C4-2B (cell line): ENCODE measurements at regions not wholly inside any gene's neighbourhood (a gene's known extent, or its start where the extent isn't known, plus 50 kb on each side); places are given as distances from the start of the nearest gene placed in this dataset.
A peak's percentile ranks its signal among the peaks of the same experiment; 100 is the strongest.

Experiments
- H3K27ac ChIP-seq: fragments of 450-650 bp; 2 replicates; pipeline ENCODE4 v1.5.1; 2017
- ZFX ChIP-seq: fragments of 450-650 bp; IDR thresholded peaks from 2 replicates; pipeline ENCODE4 v1.6.1; 2017
- TF ChIP-seq, protein P1 (sequence below): fragments of 450-650 bp; conservative IDR thresholded peaks from 2 replicates; pipeline ENCODE4 v1.5.1; 2017; ENCODE audit warnings: mild to moderate bottlenecking

- H3K27ac ChIP-seq = no peak overlapping the region
- TF ChIP-seq, protein P1, sequence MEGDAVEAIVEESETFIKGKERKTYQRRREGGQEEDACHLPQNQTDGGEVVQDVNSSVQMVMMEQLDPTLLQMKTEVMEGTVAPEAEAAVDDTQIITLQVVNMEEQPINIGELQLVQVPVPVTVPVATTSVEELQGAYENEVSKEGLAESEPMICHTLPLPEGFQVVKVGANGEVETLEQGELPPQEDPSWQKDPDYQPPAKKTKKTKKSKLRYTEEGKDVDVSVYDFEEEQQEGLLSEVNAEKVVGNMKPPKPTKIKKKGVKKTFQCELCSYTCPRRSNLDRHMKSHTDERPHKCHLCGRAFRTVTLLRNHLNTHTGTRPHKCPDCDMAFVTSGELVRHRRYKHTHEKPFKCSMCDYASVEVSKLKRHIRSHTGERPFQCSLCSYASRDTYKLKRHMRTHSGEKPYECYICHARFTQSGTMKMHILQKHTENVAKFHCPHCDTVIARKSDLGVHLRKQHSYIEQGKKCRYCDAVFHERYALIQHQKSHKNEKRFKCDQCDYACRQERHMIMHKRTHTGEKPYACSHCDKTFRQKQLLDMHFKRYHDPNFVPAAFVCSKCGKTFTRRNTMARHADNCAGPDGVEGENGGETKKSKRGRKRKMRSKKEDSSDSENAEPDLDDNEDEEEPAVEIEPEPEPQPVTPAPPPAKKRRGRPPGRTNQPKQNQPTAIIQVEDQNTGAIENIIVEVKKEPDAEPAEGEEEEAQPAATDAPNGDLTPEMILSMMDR = no peak
- TF ChIP-seq ZFX = no peak
Observed at GRCh38 chr2:12434630-12435098, 282.1 kb upstream of the TRIB2 start.

GRCh38 chr2:12435430-12436222, 281.1 kb upstream of the TRIB2 start:
- H3K27ac ChIP-seq = no peak overlapping the region
- TF ChIP-seq, protein P1 = no peak
- no peak for TF ChIP-seq ZFX

DNA sequence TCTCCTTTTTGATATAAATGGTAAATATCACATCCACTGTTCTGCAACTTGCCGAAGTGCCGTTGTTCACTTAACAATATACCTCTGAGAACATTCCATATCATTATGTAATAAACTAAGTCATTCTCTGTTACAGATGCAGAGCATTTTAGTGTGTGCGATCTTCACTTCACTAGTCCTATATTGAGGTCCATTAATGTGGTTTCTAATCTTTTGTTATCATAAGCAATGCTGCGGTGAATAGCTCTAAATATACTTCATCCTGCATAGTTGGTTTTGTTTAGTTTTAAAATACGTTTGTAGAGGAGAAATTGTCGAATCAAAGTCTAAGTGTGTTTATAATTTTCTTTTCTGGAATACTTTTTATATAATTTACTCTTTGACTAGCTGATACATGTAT, 280.3 kb upstream of the TRIB2 start:
- no peak overlapping the region for H3K27ac ChIP-seq
- no peak for TF ChIP-seq ZFX
- TF ChIP-seq, protein P1 = no peak

DNA sequence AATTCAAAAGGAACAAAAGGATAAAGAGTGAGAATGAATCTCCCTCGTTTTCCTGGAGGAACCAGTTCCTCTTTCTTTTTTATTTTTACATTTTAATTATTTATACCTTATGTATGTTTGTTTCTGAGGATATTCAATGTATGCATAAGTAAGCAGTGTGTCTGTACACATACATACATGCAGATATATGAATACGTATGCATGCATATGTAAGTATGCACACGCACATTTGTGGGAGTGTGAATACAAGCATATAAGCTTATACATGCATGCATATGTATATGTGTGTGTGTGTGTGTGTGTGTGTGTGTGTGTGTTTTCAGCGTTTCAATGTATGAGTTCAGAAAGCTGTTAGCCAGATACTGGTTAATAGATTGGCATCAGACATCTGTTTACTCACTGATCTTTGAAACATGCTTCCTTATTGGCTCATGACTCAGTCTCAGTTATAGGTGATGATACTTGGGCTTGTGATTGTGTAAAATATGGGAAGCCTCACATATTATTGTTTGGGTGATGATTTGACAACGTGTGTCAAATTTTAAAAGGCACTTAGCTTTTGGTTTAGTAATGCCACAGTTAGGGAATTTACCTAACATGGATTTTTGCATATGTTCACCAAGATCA, 279.7 kb upstream of the TRIB2 start:
- H3K27ac ChIP-seq = no peak overlapping the region
- TF ChIP-seq, protein P1 = no peak
- TF ChIP-seq ZFX = no peak

DNA sequence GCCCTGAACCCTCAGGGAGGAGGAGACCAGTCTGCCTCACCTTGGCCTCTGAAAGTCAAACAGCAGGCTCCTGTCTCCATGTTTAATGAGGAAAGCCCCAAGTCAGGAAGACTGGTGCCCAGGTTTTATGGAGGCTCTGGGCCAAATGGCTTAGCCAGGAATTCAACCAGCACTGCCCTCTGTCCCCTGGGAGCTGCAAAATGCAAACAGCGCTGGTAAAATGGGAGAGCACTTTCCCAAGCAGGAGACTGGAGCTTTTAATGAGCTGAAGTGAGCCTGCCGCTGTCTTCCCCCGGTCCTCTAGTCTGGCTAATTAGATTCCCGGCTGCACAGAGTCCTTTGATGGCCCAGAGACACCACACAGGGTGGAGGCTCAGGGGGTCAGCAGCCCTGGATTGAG, 276.0 kb upstream of the TRIB2 start:
- TF ChIP-seq, protein P1 = no peak
- TF ChIP-seq ZFX = no peak
- H3K27ac ChIP-seq = peak overlapping the region; percentile 77

DNA sequence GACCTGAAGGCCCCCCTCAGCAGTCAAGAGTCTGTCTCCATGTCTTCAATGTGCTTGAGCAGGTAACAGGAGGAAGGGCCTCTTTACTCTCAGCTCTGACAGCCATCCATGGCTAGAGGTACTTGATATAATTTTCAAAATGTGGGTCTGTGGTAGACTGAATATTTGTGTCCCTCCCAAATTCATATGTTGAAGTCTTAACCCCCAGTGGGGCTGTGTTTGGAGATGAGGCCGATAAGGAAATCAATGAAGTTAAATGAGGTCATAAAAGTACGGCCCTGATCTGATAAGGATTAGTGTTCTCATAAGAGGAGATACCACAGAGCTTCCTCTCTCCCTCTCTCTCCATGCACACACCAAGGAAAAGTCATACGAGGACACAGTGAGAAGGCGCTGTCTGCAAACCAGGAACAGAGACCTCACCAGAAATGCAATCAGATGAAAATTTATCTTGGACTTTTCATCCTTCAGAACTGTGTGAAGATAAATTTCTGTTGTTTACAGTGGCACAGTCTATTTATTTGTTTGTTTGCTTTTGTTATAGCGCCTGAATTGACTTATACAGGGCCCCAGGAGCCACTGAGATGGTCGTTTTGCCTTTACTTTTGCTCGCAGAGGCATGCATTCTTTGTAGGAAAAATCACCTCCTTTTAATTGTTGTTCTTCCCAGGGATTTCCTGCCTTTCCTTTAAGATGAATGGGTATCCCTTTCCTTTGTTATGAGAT, 274.8 kb upstream of the TRIB2 start:
- TF ChIP-seq, protein P1 = no peak
- no peak for TF ChIP-seq ZFX
- H3K27ac ChIP-seq = peak overlapping the region; percentile 83; the same call in 1 of the 2 replicates

DNA sequence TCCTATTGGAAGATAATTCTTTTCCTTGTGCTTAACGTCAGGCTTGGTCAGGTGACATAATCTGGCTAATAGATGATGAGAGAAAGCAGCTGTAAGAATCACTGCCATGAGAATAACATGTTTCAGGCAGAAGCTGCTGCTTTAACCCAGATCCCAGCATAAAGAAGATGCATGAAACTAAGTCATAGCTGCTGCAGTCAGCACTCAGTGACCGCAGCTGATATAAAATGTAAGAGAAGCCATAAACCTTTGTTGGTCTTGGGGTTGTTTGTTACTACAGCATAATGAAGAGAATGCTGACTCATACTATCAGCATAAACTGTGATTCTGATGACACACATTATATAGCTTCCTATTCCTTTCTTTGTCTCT, 274.3 kb upstream of the TRIB2 start:
- H3K27ac ChIP-seq = peak overlapping the region; percentile 83

More for the DNA sequence above, 274.3 kb upstream of the TRIB2 start:
- TF ChIP-seq, protein P1 = no peak
- TF ChIP-seq ZFX = no peak
